IPS DF 4.7 (cell line): ENCODE measurements at regions not wholly inside any gene's neighbourhood (a gene's known extent, or its start where the extent isn't known, plus 50 kb on each side); places are given as distances from the start of the nearest gene placed in this dataset.

Experiments
- DNase-seq: peaks from one replicate; pipeline ENCODE4 v3.0.0-alpha.2; 2013; ENCODE audit warnings: low spot score; ENCODE audit errors: extremely low read depth

DNA sequence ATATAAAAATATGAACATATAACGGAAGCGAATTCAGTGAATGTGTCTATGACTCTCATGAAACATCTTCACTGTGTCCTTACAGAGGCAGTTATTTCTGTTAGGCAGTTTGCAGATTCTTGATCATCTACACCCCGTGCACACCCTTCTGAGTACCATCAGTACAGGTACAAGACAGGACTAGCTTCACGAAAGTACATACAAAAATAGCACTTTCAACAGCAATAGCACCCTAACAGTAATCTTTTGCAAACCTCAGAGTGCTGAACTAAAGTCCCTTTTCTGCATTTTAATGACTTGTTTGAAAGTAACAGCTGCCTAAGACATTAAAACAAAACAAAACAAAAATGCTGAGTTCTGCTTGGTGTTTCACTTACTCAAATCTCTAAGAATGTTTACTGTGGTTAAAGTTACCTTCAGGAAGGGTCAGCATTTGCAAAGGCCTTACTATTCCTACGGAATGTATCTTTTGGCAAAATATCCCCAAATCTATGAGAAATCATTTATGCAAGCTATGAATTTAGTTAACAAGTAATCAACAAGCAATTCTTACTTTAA is 104.1 kb downstream of the CNTN3 start:
- DNase-seq: no peak

DNA sequence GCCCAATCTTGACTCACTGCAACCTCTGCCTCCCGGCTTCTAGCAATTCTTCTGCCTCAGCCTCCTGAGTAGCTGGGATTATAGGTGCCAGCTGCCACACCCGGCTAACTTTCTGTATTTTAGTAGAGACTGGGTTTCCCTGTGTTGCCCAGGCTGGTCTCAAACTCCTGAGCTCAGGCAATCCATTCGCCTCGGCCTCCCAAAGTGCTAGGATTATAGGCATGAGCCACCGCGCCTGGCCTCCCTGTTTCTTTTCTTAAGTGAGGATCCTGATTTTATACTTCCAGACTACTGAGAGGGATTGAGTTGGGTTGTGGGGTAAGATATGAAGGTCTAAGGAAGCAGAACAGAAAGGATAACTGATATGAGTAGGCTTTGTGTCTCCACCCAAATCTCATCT is 106.8 kb downstream of the CNTN3 start:
- no peak for DNase-seq

- no peak for DNase-seq
Measured at GRCh38 chr3:74506246-74506645, 108.2 kb downstream of the CNTN3 start.

DNA sequence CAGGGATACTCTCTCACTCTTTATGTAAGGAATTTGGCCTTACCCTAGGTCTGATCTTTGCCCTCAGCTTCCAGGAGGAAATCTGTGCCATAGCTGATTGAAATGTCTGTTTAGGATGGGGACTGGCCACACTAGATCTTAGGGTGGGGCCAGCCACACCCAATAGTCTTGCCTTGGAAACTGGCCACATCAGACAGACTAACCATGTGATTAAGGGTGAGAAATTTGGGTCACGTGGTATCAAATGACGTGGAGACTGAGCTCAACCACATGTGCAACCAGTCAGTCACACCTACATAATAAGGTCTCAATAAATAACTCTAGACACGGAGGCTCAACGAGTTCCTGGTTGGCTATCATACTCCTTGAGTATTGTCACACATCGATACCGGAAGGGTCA is 113.5 kb downstream of the CNTN3 start:
- DNase-seq: no peak

DNA sequence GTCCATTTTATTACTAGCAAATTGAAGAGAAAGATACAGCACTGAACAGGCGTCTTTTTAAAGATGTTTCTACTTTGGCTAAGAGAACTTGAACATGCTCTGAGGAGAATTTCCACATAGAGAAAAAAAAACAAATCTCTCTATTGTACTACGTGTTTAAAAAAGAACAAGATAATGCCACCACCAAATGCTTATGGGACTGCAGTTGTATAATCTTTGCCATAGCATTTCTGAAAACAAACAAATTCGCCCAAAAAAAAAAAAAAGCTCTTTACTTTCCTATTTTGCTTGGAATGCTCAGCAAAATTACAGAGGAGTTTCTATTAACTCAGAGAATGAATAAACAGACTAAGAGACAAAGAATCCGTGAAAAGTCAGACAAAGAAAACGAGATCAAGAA is 114.2 kb downstream of the CNTN3 start:
- DNase-seq: no peak

DNA sequence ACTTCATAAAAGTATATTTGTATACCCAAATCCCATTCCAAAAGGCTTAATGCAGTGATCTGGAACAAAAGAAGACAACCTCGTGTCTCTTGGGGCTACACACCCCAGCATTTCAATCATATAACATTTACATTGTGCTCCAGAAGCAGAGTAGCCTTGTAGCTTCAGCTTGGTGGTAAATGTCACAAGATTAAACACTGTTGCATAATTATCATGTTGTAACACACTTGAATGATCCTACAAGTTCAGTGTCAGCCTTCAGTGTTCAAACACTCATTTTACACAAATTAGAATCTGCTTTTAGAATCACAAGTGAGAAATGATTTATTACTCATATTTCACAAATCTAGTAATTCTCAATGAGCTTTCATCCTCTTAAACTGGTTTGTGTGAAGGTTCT is 122.6 kb downstream of the CNTN3 start:
- DNase-seq: no peak

GRCh38 chr3:74489050-74489792 is 125.2 kb downstream of the CNTN3 start:
- DNase-seq: no peak

- DNase-seq: no peak
Measured at GRCh38 chr3:74479915-74480314, 134.5 kb downstream of the CNTN3 start.

GRCh38 chr3:74470313-74470712 is 144.1 kb downstream of the CNTN3 start:
- DNase-seq: no peak

GRCh38 chr3:74469713-74470112 is 144.7 kb downstream of the CNTN3 start:
- DNase-seq: no peak

GRCh38 chr3:74469151-74469550 is 145.3 kb downstream of the CNTN3 start:
- DNase-seq: no peak

DNA sequence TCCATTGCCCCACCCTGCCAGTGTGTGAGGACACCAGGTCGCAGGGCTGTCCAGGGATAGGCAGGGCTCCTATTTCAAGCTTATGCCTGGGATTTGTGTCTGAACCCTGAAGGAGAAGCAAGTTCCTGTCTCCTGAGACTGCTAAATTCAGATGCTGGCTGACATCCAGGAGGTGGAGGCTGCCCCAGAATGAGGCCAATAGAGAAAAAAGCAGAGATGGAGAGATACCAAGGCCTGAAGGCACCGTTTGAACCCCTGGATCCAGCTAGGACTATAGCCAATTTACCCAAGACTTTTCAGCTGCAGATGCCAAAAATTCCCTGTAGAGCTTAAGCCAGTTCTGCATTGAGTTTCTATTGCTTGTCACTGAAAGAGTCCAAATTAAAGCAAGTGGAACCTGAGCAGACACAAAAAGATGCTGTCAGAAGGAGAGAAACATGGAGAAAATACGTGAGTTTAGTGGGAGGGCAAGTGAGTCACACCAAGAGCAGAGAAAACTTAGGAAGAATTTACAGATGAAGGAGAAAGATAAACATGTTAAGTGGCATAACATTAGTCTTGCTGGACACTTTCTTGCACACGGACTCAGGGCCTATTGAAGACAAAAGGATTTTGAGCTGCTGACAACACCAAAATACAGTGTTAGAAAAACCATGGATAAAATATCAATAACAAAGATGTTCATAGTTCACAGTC is 148.6 kb downstream of the CNTN3 start:
- no peak for DNase-seq

DNA sequence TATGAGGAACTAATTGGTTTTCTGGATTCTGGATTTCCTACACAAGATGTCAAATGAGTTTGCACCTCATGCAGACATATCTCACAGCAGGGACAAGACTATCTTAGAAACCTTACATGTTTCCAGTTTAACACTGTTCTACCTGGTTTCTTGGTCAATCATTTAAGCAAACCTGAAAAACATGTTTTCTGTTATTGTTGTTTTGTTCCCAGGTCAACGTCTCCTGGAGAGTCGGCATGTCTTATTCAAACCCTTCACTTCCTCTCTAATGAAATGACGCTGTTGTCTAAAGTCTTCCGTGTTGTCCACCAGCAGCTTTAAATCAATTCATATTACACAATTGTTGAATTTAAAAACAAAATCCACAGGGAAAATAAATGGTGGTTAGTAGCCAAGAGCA is 150.9 kb downstream of the CNTN3 start:
- no peak for DNase-seq

DNA sequence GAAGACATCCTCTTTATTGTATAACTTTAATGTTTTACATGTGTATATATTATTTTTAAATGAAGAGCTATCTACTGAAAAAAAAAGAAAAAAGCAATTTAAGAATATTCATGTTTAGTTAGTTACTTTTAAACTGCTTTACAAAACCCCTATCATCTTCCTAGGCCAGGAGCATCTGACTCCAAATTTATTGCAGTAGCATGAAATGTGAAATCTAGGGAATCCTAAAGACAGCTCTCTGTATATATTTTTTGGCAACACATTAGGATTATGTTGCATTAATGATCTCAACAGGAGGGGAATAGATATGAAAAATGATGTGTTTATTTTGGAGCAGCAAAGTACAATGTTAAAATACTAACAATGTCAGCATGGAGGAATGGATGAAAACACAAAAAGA is 158.3 kb downstream of the CNTN3 start:
- DNase-seq: no peak

- DNase-seq: no peak
Measured at GRCh38 chr3:74447221-74447620, 167.2 kb downstream of the CNTN3 start.

DNA sequence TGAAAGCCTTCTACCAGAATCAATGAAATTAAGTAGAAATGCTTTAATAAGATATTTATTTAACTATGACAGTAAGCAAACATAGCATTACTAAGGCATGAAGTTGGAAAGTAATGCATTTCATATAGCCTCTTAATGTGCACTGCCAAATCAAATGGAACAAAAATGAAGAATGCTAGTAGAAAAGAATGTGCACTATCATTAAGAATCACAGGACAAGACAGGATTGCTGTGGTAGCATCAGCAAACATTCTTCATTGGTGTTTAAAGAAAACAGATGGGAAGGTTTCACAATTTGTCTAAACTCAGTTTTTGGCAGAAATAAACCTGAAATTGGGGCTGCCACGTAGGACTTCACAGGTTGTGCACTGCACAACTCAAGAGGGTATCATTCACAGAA is 168.9 kb downstream of the CNTN3 start:
- DNase-seq: no peak

- DNase-seq: no peak
Measured at GRCh38 chr3:74443102-74443501, 171.4 kb downstream of the CNTN3 start.

DNA sequence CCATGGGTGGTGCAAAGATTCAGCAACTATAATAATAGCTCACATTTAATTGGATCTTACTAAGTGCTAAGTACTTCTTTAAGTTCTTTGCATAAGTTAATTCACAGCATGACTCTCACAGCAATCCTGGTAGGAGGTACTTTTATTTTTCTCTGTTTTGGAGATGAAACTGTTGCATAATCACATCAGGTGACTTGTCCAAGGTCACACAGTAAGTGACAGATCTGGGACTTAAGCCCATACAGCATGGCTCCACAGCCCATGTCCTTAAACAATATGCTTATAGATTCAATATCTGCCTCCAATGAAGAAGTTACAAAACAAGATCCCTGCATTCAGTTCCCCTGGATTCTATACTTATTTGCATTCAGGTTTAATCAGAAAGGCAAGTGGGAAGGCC is 171.8 kb downstream of the CNTN3 start:
- no peak for DNase-seq

DNA sequence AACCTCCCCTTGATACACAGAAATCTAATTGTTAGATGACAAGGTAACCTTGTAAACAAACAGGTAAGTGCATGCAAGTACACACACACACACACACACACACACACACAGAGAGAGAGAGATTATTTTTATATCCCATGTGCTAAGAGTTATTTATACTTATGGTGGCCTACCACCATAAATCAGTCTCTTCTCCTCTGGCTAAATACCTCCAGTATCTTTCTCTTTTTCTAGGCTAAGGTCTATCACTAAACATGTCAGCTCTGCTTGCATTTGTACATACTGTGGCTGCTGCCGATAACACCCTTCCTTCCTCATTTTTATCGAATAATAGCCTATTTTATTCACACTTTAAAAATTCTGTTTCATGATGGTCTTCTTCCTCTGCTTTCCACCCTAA is 172.4 kb downstream of the CNTN3 start:
- DNase-seq: no peak

GRCh38 chr3:74436184-74436583 is 178.3 kb downstream of the CNTN3 start:
- DNase-seq: no peak

GRCh38 chr3:74435631-74436030 is 178.8 kb downstream of the CNTN3 start:
- DNase-seq: no peak

DNA sequence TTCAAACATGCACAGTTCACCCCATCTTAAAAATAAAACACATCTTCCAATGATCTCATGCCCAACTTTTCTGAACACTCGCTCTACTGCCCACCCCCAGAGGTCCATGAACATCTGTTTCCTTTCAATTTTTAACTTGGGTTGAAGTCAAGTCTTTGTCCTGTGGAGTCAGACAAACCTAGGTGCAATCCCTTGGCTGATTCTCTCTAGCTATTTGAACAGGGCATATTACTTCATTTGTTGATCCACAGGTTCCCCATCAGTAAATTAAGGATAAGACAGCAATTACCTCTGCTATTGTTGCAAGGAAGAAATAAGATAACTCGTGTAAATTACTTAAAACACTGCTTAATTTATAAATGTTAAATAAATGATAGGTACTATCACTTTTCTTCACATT is 180.1 kb downstream of the CNTN3 start:
- no peak for DNase-seq

GRCh38 chr3:74426571-74426970 is 187.9 kb downstream of the CNTN3 start:
- DNase-seq: no peak
